Medulla oblongata (tissue), 1 donor: ENCODE measurements at regions not wholly inside any gene's neighbourhood (a gene's known extent, or its start where the extent isn't known, plus 50 kb on each side); places are given as distances from the start of the nearest gene placed in this dataset.

Experiments used
- DNase-seq: peaks from one replicate; pipeline ENCODE4 v3.0.0-alpha.2; 2015; ENCODE audit errors: extremely low spot score

- no peak for DNase-seq
Observed at GRCh38 chr9:116081435-116082115, 72.0 kb upstream of the PAPPA start.

- no peak for DNase-seq
Observed at GRCh38 chr9:116083837-116084236, 69.8 kb upstream of the PAPPA start.

- DNase-seq: no peak
Observed at GRCh38 chr9:116084497-116084896, 69.1 kb upstream of the PAPPA start.

GRCh38 chr9:116087246-116087645 lies 66.3 kb upstream of the PAPPA start:
- DNase-seq: peak; percentile 87

- DNase-seq: no peak
Observed at GRCh38 chr9:116087751-116088194, 65.8 kb upstream of the PAPPA start.

GRCh38 chr9:116088396-116088795 lies 65.2 kb upstream of the PAPPA start:
- no peak for DNase-seq

- DNase-seq: no peak
Observed at GRCh38 chr9:116090030-116090770, 63.4 kb upstream of the PAPPA start.

- no peak for DNase-seq
Observed at GRCh38 chr9:116094846-116095245, 58.7 kb upstream of the PAPPA start.

GRCh38 chr9:116095403-116095802 lies 58.2 kb upstream of the PAPPA start:
- no peak for DNase-seq

- DNase-seq: no peak
Observed at GRCh38 chr9:116096046-116096445, 57.5 kb upstream of the PAPPA start.

- no peak for DNase-seq
Observed at GRCh38 chr9:116096853-116097252, 56.7 kb upstream of the PAPPA start.

- no peak for DNase-seq
Observed at GRCh38 chr9:116098476-116098875, 55.1 kb upstream of the PAPPA start.

GRCh38 chr9:116099821-116100220 lies 53.8 kb upstream of the PAPPA start:
- no peak for DNase-seq

GRCh38 chr9:116100711-116101121 lies 52.9 kb upstream of the PAPPA start:
- DNase-seq: no peak

GRCh38 chr9:116101516-116101915 lies 52.1 kb upstream of the PAPPA start:
- DNase-seq: no peak

- DNase-seq: no peak
Observed at GRCh38 chr9:116102596-116102995, 51.0 kb upstream of the PAPPA start.
